K562 (cell line): ENCODE measurements at regions not wholly inside any gene's neighbourhood (a gene's known extent, or its start where the extent isn't known, plus 50 kb on each side); places are given as distances from the start of the nearest gene placed in this dataset.

Experiments used
- ATAC-seq: fragments of 200-7000 bp; cut with Tn5 transposase; 3 replicates; pipeline ENCODE4 v1.9.1; 2020; ENCODE audit warnings: moderate library complexity
- BruUV-seq: library from RNA; stranded (reverse); fragments of 400-500 nt; replicated peaks from 2 replicates; lab custom pipeline; 2021; lab: Mats Ljungman, UMichigan
- CTCF ChIA-PET: fragments of 300-600 bp; formaldehyde crosslinking; extraction: SDS; loops from one replicate; lab custom pipeline; 2021; ENCODE audit warnings: low intra/inter-chr PET ratio; lab: Yijun Ruan, JAX
- POLR2A ChIA-PET: fragments of 300-600, 350-650 bp; sonication (Branson Sonifier 250); formaldehyde crosslinking; extraction: SDS; loops from one replicate; lab custom pipeline; 2021; ENCODE audit warnings: antibody characterized with exemption, inconsistent platforms; lab: Yijun Ruan, JAX
- DNase-seq, 4 experiments: peaks; one replicate each; pipeline versions ENCODE4 v3.0.0 to v3.0.0-alpha.2; 2011 to 2018; ENCODE audit warnings: low spot score in 3 of 4, mixed read lengths in 3 of 4; ENCODE audit errors: extremely low read depth in 1 of 4
- FAIRE-seq: peaks from 2 replicates; lab custom pipeline; 2011; peaks lifted over from hg19 to GRCh38; lab: Jason Lieb, UNC
- H2AFZ ChIP-seq: 2 replicates; pipeline ENCODE4 v1.6.0; 2011; ENCODE audit warnings: low read depth, low read length, control low read depth, inconsistent platforms
- H3K27ac ChIP-seq: fragments of 200-600 bp; 3 replicates; pipeline ENCODE4 v1.8.0; 2011; ENCODE audit warnings: low read depth, mild to moderate bottlenecking, control low read depth, inconsistent platforms, low read length, moderate library complexity, mixed read lengths; ENCODE audit errors: extremely low read depth
- H3K27me3 ChIP-seq, 2 experiments: fragments of 300-600 bp in 1 of 2; 2 replicates in 1 of 2; 3 replicates in 1 of 2; pipeline versions ENCODE4 v1.6.0 to v1.8.0; 2011; ENCODE audit warnings: inconsistent platforms in 2 of 2, low read length in 2 of 2, mild to moderate bottlenecking in 1 of 2, mixed read lengths in 1 of 2, moderate library complexity in 1 of 2; ENCODE audit not compliant: control insufficient read depth in 2 of 2, insufficient read depth in 2 of 2
- H3K36me3 ChIP-seq: fragments of 300-600 bp; 3 replicates; pipeline ENCODE4 v1.8.0; 2011; ENCODE audit warnings: mild to moderate bottlenecking, low read length, inconsistent platforms; ENCODE audit not compliant: control insufficient read depth, insufficient read depth
- H3K4me1 ChIP-seq, 2 experiments: fragments of 200-600 bp in 1 of 2; replicated peaks in 1 of 2; 2 replicates in 1 of 2; 3 replicates in 1 of 2; pipeline versions ENCODE4 v1.5.1 to v1.8.0; 2011; ENCODE audit warnings: inconsistent platforms in 2 of 2, low read length in 2 of 2, mild to moderate bottlenecking in 1 of 2, mixed read lengths in 1 of 2, moderate library complexity in 1 of 2; ENCODE audit not compliant: control insufficient read depth in 2 of 2, insufficient read depth in 2 of 2
- H3K4me2 ChIP-seq: 2 replicates; pipeline ENCODE4 v1.6.1; 2011; ENCODE audit warnings: low read length, control low read depth, inconsistent platforms, mixed read lengths; ENCODE audit not compliant: insufficient read depth
- H3K4me3 ChIP-seq: fragments of 200-600 bp; sonication (generic), shearing (Covaris generic); 2 replicates; pipeline ENCODE4 v1.5.1; 2016; ENCODE audit warnings: control low read depth, inconsistent platforms
- H3K79me2 ChIP-seq: fragments of 200-600 bp; 3 replicates; pipeline ENCODE4 v1.8.0; 2011; ENCODE audit warnings: low read length, inconsistent platforms; ENCODE audit not compliant: control insufficient read depth, insufficient read depth
- H3K9ac ChIP-seq, 2 experiments: 2 replicates each; pipeline versions ENCODE4 v1.6.0 to v1.6.1; 2011; ENCODE audit warnings: low read depth in 2 of 2, low read length in 2 of 2, control low read depth in 1 of 2, inconsistent platforms in 1 of 2, mild to moderate bottlenecking in 1 of 2, mixed read lengths in 1 of 2; ENCODE audit not compliant: insufficient read depth in 1 of 2
- H3K9me1 ChIP-seq: one replicate; pipeline ENCODE4 v1.6.0; 2011; ENCODE audit warnings: inconsistent platforms, mild to moderate bottlenecking, low read length, moderate library complexity; ENCODE audit not compliant: control insufficient read depth, insufficient read depth
- H3K9me3 ChIP-seq: replicated peaks from 2 replicates; pipeline ENCODE4 v1.5.1; 2011; ENCODE audit warnings: low read depth, low read length, inconsistent platforms; ENCODE audit not compliant: control insufficient read depth, insufficient read depth
- H4K20me1 ChIP-seq: replicated peaks from 2 replicates; pipeline ENCODE4 v1.6.1; 2011; ENCODE audit warnings: low read length, inconsistent platforms, mixed read lengths; ENCODE audit not compliant: control insufficient read depth, insufficient read depth
- CHAMP1 ChIP-seq: fragments of 450-650 bp; IDR thresholded peaks from 2 replicates; pipeline ENCODE4 v1.6.1; 2016; ENCODE audit warnings: mild to moderate bottlenecking
- HINFP ChIP-seq: fragments of 450-650 bp; conservative IDR thresholded peaks from 2 replicates; pipeline ENCODE4 v1.6.1; 2016; ENCODE audit warnings: missing genetic modification characterization, low read depth, mild to moderate bottlenecking, control low read depth, missing compliant biosample characterization
- HNRNPLL ChIP-seq: fragments of 200-400 bp; formaldehyde crosslinking; IDR thresholded peaks from 2 replicates; pipeline ENCODE4 v1.6.1; 2017; ENCODE audit warnings: low read length, low read depth, mild to moderate bottlenecking; ENCODE audit not compliant: poor library complexity, severe bottlenecking
- KDM5B ChIP-seq: fragments of 200-600 bp; sonication (generic); IDR thresholded peaks from 2 replicates; pipeline ENCODE4 v1.6.1; 2012; ENCODE audit warnings: low read depth, mild to moderate bottlenecking, moderate library complexity, low read length, control low read depth, inconsistent platforms; ENCODE audit not compliant: insufficient replicate concordance
- KLF1 ChIP-seq: fragments of 450-650 bp; IDR thresholded peaks from 2 replicates; pipeline ENCODE4 v1.6.1; 2016; ENCODE audit warnings: missing genetic modification characterization, missing compliant biosample characterization
- MAFF ChIP-seq: IDR thresholded peaks from 2 replicates; pipeline ENCODE4 v1.6.1; 2012; ENCODE audit warnings: low read length, improper control_type of control experiment
- NFATC3 ChIP-seq: fragments of 450-650 bp; IDR thresholded peaks from 2 replicates; pipeline ENCODE4 v1.6.1; 2017; ENCODE audit warnings: mild to moderate bottlenecking
- SNRNP70 ChIP-seq: fragments of 200-400 bp; formaldehyde crosslinking; optimal IDR thresholded peaks from 2 replicates; pipeline ENCODE3; 2017; ENCODE audit warnings: low read depth, low read length
- SOX6 ChIP-seq: fragments of 450-650 bp; IDR thresholded peaks from 2 replicates; pipeline ENCODE4 v1.6.1; 2014; ENCODE audit warnings: mild to moderate bottlenecking
- ZNF316 ChIP-seq: fragments of 450-650 bp; IDR thresholded peaks from 2 replicates; pipeline ENCODE4 v1.6.1; 2016
- ZNF668 ChIP-seq: fragments of 250-450 bp; sonication (Bioruptor Pico); IDR thresholded peaks from 2 replicates; pipeline ENCODE4 v1.8.0; 2022; ENCODE audit warnings: mild to moderate bottlenecking, inconsistent platforms
- WGBS: fragments of 100-300 bp; shearing (Covaris generic); methylation state at CpG from one replicate; pipeline ENCODE4 v1.1.6; 2016; ENCODE audit warnings: low coverage, mixed read lengths; ENCODE audit not compliant: insufficient coverage; ENCODE audit errors: missing lambda C conversion rate; 5-methylcytosine and 5-hydroxymethylcytosine counted together
- in situ Hi-C: fragments of 300-500 bp; cut with MboI; formaldehyde crosslinking; loops from 4 replicates; pipeline ENCODE4 v1.15.0; 2018; ENCODE audit warnings: inconsistent platforms, mixed read lengths
- intact Hi-C: fragments of 100-400 bp; cut with micrococcal nuclease; formaldehyde crosslinking; loops from 2 replicates; pipeline ENCODE4 v1.14.2; 2022
- TF ChIP-seq, protein P1 (sequence below): fragments of 450-650 bp; IDR thresholded peaks from 2 replicates; pipeline ENCODE4 v1.6.1; 2014; ENCODE audit warnings: low read depth, mild to moderate bottlenecking, moderate library complexity, borderline replicate concordance

- DNase-seq (no peak), FAIRE-seq (no peak)
- Histone ChIP-seq H3K4me2 (no peak overlapping the region), H3K4me3 (no peak overlapping the region), H3K9me3 (no peaks in the 10 kb centered on the region), H3K79me2 (no peaks in the 10 kb centered on the region), H3K36me3 (no peaks in the 10 kb centered on the region)
- in situ Hi-C loops = no loop called here
- CTCF ChIA-PET = no interaction called here
- TF ChIP-seq HINFP (tag) (no peak), ZNF316 (peak; percentile 2; the same call in 1 of the 2 replicates), KLF1 (no peak), MAFF (peak; percentile 18; the same call in 1 of the 2 replicates)
- TF ChIP-seq, all 486 proteins: peak for 2
- H3K4me1 ChIP-seq = no peaks in the 10 kb centered on the region
- 0% methylated on average over 3 of the region's 3 CpGs for WGBS
- no peaks in the 10 kb centered on the region for H3K9me1 ChIP-seq
- no peak for ATAC-seq
- H4K20me1 ChIP-seq = no peaks in the 10 kb centered on the region
- H2AFZ ChIP-seq = no peak overlapping the region
- no peak overlapping the region for H3K27ac ChIP-seq
- H3K9ac ChIP-seq = no peak overlapping the region
- POLR2A ChIA-PET = interaction anchor here (0.6 kb wide), 1 partner anchor 26 kb away, joined by 3 read pairs; no protein-coding TSS in a partner anchor
- intact Hi-C loops = no loop called here
- no TSS peak for BruUV-seq
- H3K27me3 ChIP-seq = peaks cover 5% of the 10 kb centered on the region in 2 experiments; a peak in 3 of 5 replicates
Measured at GRCh38 chr12:28626504-28626903, 436.2 kb downstream of the CCDC91 start.

- no peak overlapping the region for H3K9ac ChIP-seq
- BruUV-seq = no TSS peak
- intact Hi-C loops (no loop called here), in situ Hi-C loops (no loop called here)
- FAIRE-seq = no peak
- H3K36me3 ChIP-seq = no peaks in the 10 kb centered on the region
- ChIA-PET CTCF (no interaction called here), POLR2A (no interaction called here)
- H3K79me2 ChIP-seq = no peaks in the 10 kb centered on the region
- no peak overlapping the region for H3K4me3 ChIP-seq
- no peaks in the 10 kb centered on the region for H3K9me3 ChIP-seq
- ATAC-seq = no peak
- H3K4me2 ChIP-seq = no peak overlapping the region
- H4K20me1 ChIP-seq = no peaks in the 10 kb centered on the region
- H2AFZ ChIP-seq = no peak overlapping the region
- H3K27ac ChIP-seq = no peak overlapping the region
- no peak for DNase-seq
- no peaks in the 10 kb centered on the region for H3K9me1 ChIP-seq
- peaks cover 5 to 7% of the 10 kb centered on the region in 2 experiments; a peak in 3 of 5 replicates for H3K27me3 ChIP-seq
- 2% methylated on average over 6 of the region's 7 CpGs for WGBS
- no peaks in the 10 kb centered on the region for H3K4me1 ChIP-seq
- TF ChIP-seq ZNF668 (CRISPR knock-in tag) = no peak
- no peak for TF ChIP-seq CHAMP1
- TF ChIP-seq HNRNPLL = no peak
- no peak for TF ChIP-seq SNRNP70
- TF ChIP-seq, protein P1, sequence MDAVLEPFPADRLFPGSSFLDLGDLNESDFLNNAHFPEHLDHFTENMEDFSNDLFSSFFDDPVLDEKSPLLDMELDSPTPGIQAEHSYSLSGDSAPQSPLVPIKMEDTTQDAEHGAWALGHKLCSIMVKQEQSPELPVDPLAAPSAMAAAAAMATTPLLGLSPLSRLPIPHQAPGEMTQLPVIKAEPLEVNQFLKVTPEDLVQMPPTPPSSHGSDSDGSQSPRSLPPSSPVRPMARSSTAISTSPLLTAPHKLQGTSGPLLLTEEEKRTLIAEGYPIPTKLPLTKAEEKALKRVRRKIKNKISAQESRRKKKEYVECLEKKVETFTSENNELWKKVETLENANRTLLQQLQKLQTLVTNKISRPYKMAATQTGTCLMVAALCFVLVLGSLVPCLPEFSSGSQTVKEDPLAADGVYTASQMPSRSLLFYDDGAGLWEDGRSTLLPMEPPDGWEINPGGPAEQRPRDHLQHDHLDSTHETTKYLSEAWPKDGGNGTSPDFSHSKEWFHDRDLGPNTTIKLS = no peak
- no peak for TF ChIP-seq KDM5B
- no peak for TF ChIP-seq SOX6
- TF ChIP-seq NFATC3 = no peak
Measured at GRCh38 chr12:28629691-28630090, 439.4 kb downstream of the CCDC91 start.
